HG03108 (cell line): ENCODE measurements at regions not wholly inside any gene's neighbourhood (a gene's known extent, or its start where the extent isn't known, plus 50 kb on each side); places are given as distances from the start of the nearest gene placed in this dataset.
"Not testable (repeated sequence)": the region's sequence is repeated elsewhere in the genome, so short reads cannot be mapped to it uniquely, and the experiment has no call there.

Experiments
- ATAC-seq: cut with Tn5 transposase; IDR thresholded peaks from one replicate; pipeline ENCODE4 v1.9.1; 2021; ENCODE audit warnings: moderate library complexity; ENCODE audit not compliant: unreplicated experiment

GRCh38 chr4:165548702-165549101, 169.9 kb downstream of the CPE start:
- no peak for ATAC-seq

- no peak for ATAC-seq
Measured at GRCh38 chr4:165553221-165553810, 174.5 kb downstream of the CPE start.

- no peak for ATAC-seq
Measured at GRCh38 chr4:165555302-165555701, 176.5 kb downstream of the CPE start.

- ATAC-seq, result no peak
Measured at GRCh38 chr4:165556383-165556782, 177.6 kb downstream of the CPE start.

- ATAC-seq, result no peak
Measured at GRCh38 chr4:165560941-165561340, 182.1 kb downstream of the CPE start.

- no peak for ATAC-seq
Measured at GRCh38 chr4:165563851-165564250, 185.0 kb downstream of the CPE start.

- no peak for ATAC-seq
Measured at GRCh38 chr4:165569031-165569430, 190.2 kb downstream of the CPE start.

- not testable (repeated sequence) for ATAC-seq
Measured at GRCh38 chr4:165571476-165571875, 192.7 kb downstream of the CPE start.

GRCh38 chr4:165580351-165580905, 201.6 kb downstream of the CPE start:
- no peak for ATAC-seq

- no peak for ATAC-seq
Measured at GRCh38 chr4:165583341-165583740, 204.5 kb downstream of the CPE start.

GRCh38 chr4:165584916-165585315, 206.1 kb downstream of the CPE start:
- ATAC-seq, result no peak

GRCh38 chr4:165588534-165589315, 209.9 kb downstream of the CPE start:
- no peak for ATAC-seq

- ATAC-seq, result no peak
Measured at GRCh38 chr4:165592386-165592785, 213.6 kb downstream of the CPE start.

GRCh38 chr4:165597581-165598480, 219.0 kb downstream of the CPE start:
- ATAC-seq, result no peak

GRCh38 chr4:165600959-165601683, 222.3 kb downstream of the CPE start:
- ATAC-seq, result no peak

- ATAC-seq, result no peak
Measured at GRCh38 chr4:165602621-165603020, 223.8 kb downstream of the CPE start.

- no peak for ATAC-seq
Measured at GRCh38 chr4:165604181-165604580, 225.4 kb downstream of the CPE start.

- no peak for ATAC-seq
Measured at GRCh38 chr4:165605811-165606210, 227.0 kb downstream of the CPE start.

- no peak for ATAC-seq
Measured at GRCh38 chr4:165606465-165607205, 227.8 kb downstream of the CPE start.

- no peak for ATAC-seq
Measured at GRCh38 chr4:165609653-165610052, 230.8 kb downstream of the CPE start.
